WTC11 (cell line): ENCODE measurements at regions not wholly inside any gene's neighbourhood (a gene's known extent, or its start where the extent isn't known, plus 50 kb on each side); places are given as distances from the start of the nearest gene placed in this dataset.

Source experiments
- ATAC-seq: fragments of 200-7000 bp; cut with Tn5 transposase; 2 replicates; pipeline ENCODE4 v1.10.0; 2021; ENCODE audit warnings: mild to moderate bottlenecking, moderate library complexity
- CTCF ChIA-PET: fragments of 300-600 bp; sonication (Branson Sonifier 250); formaldehyde crosslinking; loops from one replicate; lab custom pipeline; 2021; ENCODE audit warnings: antibody characterized with exemption; lab: Charles Lee
- POLR2A ChIA-PET: fragments of 350-600 bp; sonication (Branson Sonifier 250); formaldehyde crosslinking; loops from one replicate; lab custom pipeline; 2021; ENCODE audit warnings: antibody characterized with exemption; lab: Charles Lee
- DNase-seq: peaks from one replicate; pipeline ENCODE4 v3.0.0; 2021; ENCODE audit warnings: low spot score
- H3K27ac Mint-ChIP-seq: 2 replicates; pipeline ENCODE4 v1.8.0; 2021; ENCODE audit warnings: mixed read lengths
- H3K27me3 Mint-ChIP-seq: 2 replicates; pipeline ENCODE4 v1.8.0; 2021; ENCODE audit warnings: low read depth, mild to moderate bottlenecking, moderate library complexity, mixed read lengths
- H3K36me3 Mint-ChIP-seq: 2 replicates; pipeline ENCODE4 v1.8.0; 2021; ENCODE audit warnings: mixed read lengths
- H3K4me1 Mint-ChIP-seq: 2 replicates; pipeline ENCODE4 v1.8.0; 2022; ENCODE audit warnings: mixed read lengths
- H3K4me3 Mint-ChIP-seq: 2 replicates; pipeline ENCODE4 v1.8.0; 2021; ENCODE audit warnings: mild to moderate bottlenecking, moderate library complexity, mixed read lengths
- H3K9me3 Mint-ChIP-seq: 2 replicates; pipeline ENCODE4 v1.8.0; 2021; ENCODE audit warnings: mixed read lengths
- ETV6 ChIP-seq: sonication (generic); formaldehyde crosslinking; IDR thresholded peaks from 2 replicates; pipeline ENCODE4 v1.8.1; 2022; ENCODE audit warnings: mild to moderate bottlenecking, missing genetic modification reagents
- FOXK1 ChIP-seq: sonication (generic); formaldehyde crosslinking; IDR thresholded peaks from 2 replicates; pipeline ENCODE4 v1.8.0; 2022; ENCODE audit warnings: mild to moderate bottlenecking, moderate library complexity, missing genetic modification reagents
- GRHL2 ChIP-seq: fragments of 250-450 bp; sonication (Bioruptor Pico); IDR thresholded peaks from 2 replicates; pipeline ENCODE4 v1.8.0; 2022; ENCODE audit warnings: mild to moderate bottlenecking, moderate library complexity; ENCODE audit not compliant: insufficient replicate concordance, severe bottlenecking
- GTF2I ChIP-seq: fragments of 250-450 bp; sonication (Bioruptor Pico); conservative IDR thresholded peaks from 2 replicates; pipeline ENCODE4 v1.4.0; 2021; ENCODE audit warnings: mild to moderate bottlenecking
- IRF2 ChIP-seq: sonication (generic); formaldehyde crosslinking; IDR thresholded peaks from 2 replicates; pipeline ENCODE4 v1.8.0; 2022; ENCODE audit warnings: low read depth, missing genetic modification reagents, borderline replicate concordance
- JUN ChIP-seq: sonication (generic); formaldehyde crosslinking; IDR thresholded peaks from 2 replicates; pipeline ENCODE4 v1.8.0; 2023; ENCODE audit warnings: mild to moderate bottlenecking, missing genetic modification reagents
- PRRX2 ChIP-seq: fragments of 250-450 bp; sonication (Bioruptor Pico); IDR thresholded peaks from 2 replicates; pipeline ENCODE4 v1.8.0; 2021; ENCODE audit warnings: mild to moderate bottlenecking
- RELA ChIP-seq: sonication (generic); formaldehyde crosslinking; IDR thresholded peaks from 2 replicates; pipeline ENCODE4 v1.8.1; 2022; ENCODE audit warnings: missing genetic modification reagents, mild to moderate bottlenecking, borderline replicate concordance
- SOX15 ChIP-seq: fragments of 250-450 bp; sonication (Bioruptor Pico); IDR thresholded peaks from 2 replicates; pipeline ENCODE4 v1.9.0; 2021; ENCODE audit warnings: mild to moderate bottlenecking
- TEAD4 ChIP-seq: sonication (generic); formaldehyde crosslinking; IDR thresholded peaks from 2 replicates; pipeline ENCODE4 v1.8.0; 2022; ENCODE audit warnings: mild to moderate bottlenecking, missing genetic modification reagents
- ZNF263 ChIP-seq: sonication (generic); formaldehyde crosslinking; IDR thresholded peaks from 2 replicates; pipeline ENCODE4 v1.8.1; 2022; ENCODE audit warnings: low read depth, mild to moderate bottlenecking, moderate library complexity, missing genetic modification reagents
- ZNF317 ChIP-seq: sonication (generic); formaldehyde crosslinking; IDR thresholded peaks from 2 replicates; pipeline ENCODE4 v1.8.1; 2023; ENCODE audit warnings: low read depth, mild to moderate bottlenecking, moderate library complexity, missing genetic modification reagents, borderline replicate concordance
- ZNF396 ChIP-seq: fragments of 250-450 bp; sonication (Bioruptor Pico); IDR thresholded peaks from 2 replicates; pipeline ENCODE4 v1.8.0; 2021; ENCODE audit warnings: mild to moderate bottlenecking, moderate library complexity, borderline replicate concordance
- ZNF416 ChIP-seq: fragments of 250-450 bp; sonication (Bioruptor Pico); IDR thresholded peaks from 2 replicates; pipeline ENCODE4 v1.9.0; 2021; ENCODE audit warnings: mild to moderate bottlenecking, inconsistent platforms
- ZNF423 ChIP-seq: fragments of 250-450 bp; sonication (Bioruptor Pico); IDR thresholded peaks from 2 replicates; pipeline ENCODE4 v2.1.2; 2022; ENCODE audit warnings: mild to moderate bottlenecking, moderate library complexity
- TF ChIP-seq, protein P1 (sequence below): fragments of 250-450 bp; sonication (Bioruptor Pico); conservative IDR thresholded peaks from 2 replicates; pipeline ENCODE4 v1.9.0; 2021; ENCODE audit warnings: mild to moderate bottlenecking
- TF ChIP-seq, protein P2 (sequence below): sonication (generic); formaldehyde crosslinking; IDR thresholded peaks from 2 replicates; pipeline ENCODE4 v1.8.0; 2022; ENCODE audit warnings: mild to moderate bottlenecking, missing genetic modification reagents
- TF ChIP-seq, protein P3 (sequence below): sonication (generic); formaldehyde crosslinking; IDR thresholded peaks from 2 replicates; pipeline ENCODE4 v1.8.0; 2022; ENCODE audit warnings: mild to moderate bottlenecking, missing genetic modification reagents
- TF ChIP-seq, protein P4 (sequence below): fragments of 250-450 bp; sonication (Bioruptor Pico); IDR thresholded peaks from 2 replicates; pipeline ENCODE4 v1.9.0; 2021; ENCODE audit warnings: mild to moderate bottlenecking, borderline replicate concordance
- TF ChIP-seq, protein P5 (sequence below): sonication (generic); formaldehyde crosslinking; IDR thresholded peaks from 2 replicates; pipeline ENCODE4 v1.8.1; 2023; ENCODE audit warnings: mild to moderate bottlenecking, missing genetic modification reagents, moderate library complexity
- TF ChIP-seq, protein P6 (sequence below): sonication (generic); formaldehyde crosslinking; IDR thresholded peaks from 2 replicates; pipeline ENCODE4 v1.8.0; 2023; ENCODE audit warnings: mild to moderate bottlenecking, missing genetic modification reagents

DNA sequence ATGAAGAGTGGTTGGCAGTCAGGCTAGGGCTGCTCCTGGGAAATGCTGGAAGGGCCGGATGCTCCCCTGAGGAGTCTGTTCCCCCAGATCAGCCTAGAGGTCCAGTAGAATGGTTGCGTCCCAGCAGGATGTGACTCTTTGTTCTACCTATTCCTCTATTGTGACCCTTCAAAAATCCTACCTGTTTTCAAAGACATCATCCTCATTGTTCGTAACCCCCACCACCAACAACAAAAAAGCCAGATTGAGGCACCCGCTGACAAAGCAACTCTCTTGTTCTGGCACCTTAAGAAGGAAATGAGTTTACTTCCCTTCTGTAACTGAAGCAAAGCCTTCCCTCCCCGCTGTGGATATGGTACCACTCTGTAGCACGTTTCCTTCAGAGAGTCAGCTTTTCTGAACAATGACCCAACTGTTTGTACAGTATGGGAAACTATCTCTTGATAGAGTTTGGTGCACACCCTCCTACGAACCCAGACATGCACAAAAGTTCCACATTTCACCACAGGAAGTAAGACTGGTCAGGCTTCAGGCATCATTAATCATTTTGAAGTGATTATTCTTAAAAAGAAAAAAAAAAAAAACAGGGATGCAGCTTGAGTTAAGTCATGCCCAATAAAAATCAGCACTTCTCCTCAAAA, 207.2 kb downstream of the ENC1 start:
- ATAC-seq (peak; percentile 94), DNase-seq (peak; percentile 16)
- Mint-ChIP-seq H3K4me3 (peak overlapping the region; percentile 38), H3K4me1 (peaks cover 32% of the 10 kb centered on the region), H3K27ac (0 out of 2 replicates have a peak overlapping the region, but pooled peaks have one; percentile 30), H3K36me3 (peaks cover 19% of the 10 kb centered on the region), H3K27me3 (no peaks in the 10 kb centered on the region; the same call in 1 of the 2 replicates), H3K9me3 (peaks cover 36% of the 10 kb centered on the region)
- CTCF ChIA-PET, result interaction anchor here (1.3 kb wide), 1 partner anchor 207 kb away, joined by 4 read pairs; the partner anchor contains the start of gene ENC1
- TF ChIP-seq FOXK1 (CRISPR knock-in tag), result 0 out of 2 replicates have a peak, but pooled peaks have one; percentile 20
- no peak for TF ChIP-seq SOX15
- TF ChIP-seq ETV6 (CRISPR knock-in tag), result peak; percentile 80
- TF ChIP-seq, protein P1, sequence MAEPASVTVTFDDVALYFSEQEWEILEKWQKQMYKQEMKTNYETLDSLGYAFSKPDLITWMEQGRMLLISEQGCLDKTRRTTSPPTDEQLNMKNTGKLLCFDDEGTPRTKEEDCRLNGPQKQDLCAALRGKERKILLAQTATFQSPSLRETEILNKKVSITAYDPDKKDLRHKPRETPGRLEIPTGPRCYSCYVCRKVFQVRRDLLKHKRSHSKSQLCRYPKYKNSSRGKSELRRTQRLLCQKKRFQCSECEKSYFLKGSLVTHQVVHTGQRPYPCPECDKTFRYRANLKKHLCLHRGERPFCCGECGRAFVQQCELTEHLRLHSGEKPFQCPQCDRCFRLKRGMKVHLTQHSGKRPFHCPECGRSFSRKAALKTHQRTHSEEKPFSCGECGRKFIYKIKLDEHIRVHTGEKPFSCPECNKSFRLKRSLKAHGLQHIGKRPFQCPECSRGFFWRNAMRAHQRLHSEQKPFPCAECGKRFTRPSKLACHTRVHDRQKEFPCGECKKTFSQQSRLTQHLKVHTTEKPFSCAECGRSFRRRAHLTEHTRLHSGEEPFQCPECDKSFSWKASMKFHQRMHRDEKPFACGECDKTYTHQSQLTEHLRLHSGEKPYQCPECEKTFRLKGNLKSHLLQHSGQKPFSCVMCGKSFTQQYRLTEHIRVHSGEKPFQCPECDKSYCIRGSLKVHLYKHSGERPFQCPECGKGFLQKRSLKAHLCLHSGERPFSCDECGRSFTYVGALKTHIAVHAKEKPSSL (CRISPR knock-in tag), result no peak
- no peak for TF ChIP-seq PRRX2
- TF ChIP-seq ZNF423 (CRISPR knock-in tag), result peak; percentile 43; the same call in 1 of the 2 replicates
- TF ChIP-seq JUN, result no peak
- TF ChIP-seq, protein P2, sequence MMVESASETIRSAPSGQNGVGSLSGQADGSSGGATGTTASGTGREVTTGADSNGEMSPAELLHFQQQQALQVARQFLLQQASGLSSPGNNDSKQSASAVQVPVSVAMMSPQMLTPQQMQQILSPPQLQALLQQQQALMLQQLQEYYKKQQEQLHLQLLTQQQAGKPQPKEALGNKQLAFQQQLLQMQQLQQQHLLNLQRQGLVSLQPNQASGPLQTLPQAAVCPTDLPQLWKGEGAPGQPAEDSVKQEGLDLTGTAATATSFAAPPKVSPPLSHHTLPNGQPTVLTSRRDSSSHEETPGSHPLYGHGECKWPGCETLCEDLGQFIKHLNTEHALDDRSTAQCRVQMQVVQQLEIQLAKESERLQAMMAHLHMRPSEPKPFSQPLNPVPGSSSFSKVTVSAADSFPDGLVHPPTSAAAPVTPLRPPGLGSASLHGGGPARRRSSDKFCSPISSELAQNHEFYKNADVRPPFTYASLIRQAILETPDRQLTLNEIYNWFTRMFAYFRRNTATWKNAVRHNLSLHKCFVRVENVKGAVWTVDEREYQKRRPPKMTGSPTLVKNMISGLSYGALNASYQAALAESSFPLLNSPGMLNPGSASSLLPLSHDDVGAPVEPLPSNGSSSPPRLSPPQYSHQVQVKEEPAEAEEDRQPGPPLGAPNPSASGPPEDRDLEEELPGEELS (CRISPR knock-in tag), result peak; percentile 61; the same call in 1 of the 2 replicates
- no peak for TF ChIP-seq ZNF263 (CRISPR knock-in tag)
- POLR2A ChIA-PET, result no interaction called here

DNA sequence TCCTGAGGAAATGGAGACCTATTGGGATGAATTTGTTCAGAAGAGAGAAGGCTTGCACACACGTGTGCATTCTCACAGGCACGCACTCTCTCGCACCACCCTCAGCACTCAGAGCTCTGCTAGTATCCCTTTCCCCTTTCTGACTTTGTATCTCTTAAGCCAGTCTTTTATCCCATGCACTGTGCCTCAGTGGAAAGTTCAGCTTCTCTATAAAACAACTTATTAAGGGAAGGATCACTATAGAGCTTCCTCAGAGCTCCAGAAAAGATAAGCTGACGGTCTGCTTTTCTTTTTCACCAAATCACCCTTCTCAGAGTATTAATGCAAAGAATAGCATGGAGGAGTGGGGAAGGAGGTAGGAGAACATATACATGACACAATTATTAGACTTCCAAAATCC, 207.8 kb downstream of the ENC1 start:
- Mint-ChIP-seq H3K9me3 (peaks cover 36% of the 10 kb centered on the region), H3K27ac (no peak overlapping the region), H3K36me3 (peaks cover 19% of the 10 kb centered on the region), H3K4me3 (no peak overlapping the region), H3K27me3 (no peaks in the 10 kb centered on the region; the same call in 1 of the 2 replicates), H3K4me1 (peaks cover 32% of the 10 kb centered on the region)
- ATAC-seq, result no peak
- CTCF ChIA-PET, result interaction anchor here (1.0 kb wide), 1 partner anchor 20 kb away, joined by 5 read pairs; no protein-coding TSS in a partner anchor
- DNase-seq, result no peak
- POLR2A ChIA-PET, result no interaction called here
- TF ChIP-seq ZNF396 (CRISPR knock-in tag) (no peak), GRHL2 (no peak), ZNF416 (CRISPR knock-in tag) (no peak), TEAD4 (CRISPR knock-in tag) (no peak), IRF2 (CRISPR knock-in tag) (no peak), ZNF317 (CRISPR knock-in tag) (no peak), GTF2I (CRISPR knock-in tag) (no peak), RELA (CRISPR knock-in tag) (no peak)
- TF ChIP-seq, protein P3, sequence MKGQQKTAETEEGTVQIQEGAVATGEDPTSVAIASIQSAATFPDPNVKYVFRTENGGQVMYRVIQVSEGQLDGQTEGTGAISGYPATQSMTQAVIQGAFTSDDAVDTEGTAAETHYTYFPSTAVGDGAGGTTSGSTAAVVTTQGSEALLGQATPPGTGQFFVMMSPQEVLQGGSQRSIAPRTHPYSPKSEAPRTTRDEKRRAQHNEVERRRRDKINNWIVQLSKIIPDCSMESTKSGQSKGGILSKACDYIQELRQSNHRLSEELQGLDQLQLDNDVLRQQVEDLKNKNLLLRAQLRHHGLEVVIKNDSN, result no peak
- TF ChIP-seq, protein P4, sequence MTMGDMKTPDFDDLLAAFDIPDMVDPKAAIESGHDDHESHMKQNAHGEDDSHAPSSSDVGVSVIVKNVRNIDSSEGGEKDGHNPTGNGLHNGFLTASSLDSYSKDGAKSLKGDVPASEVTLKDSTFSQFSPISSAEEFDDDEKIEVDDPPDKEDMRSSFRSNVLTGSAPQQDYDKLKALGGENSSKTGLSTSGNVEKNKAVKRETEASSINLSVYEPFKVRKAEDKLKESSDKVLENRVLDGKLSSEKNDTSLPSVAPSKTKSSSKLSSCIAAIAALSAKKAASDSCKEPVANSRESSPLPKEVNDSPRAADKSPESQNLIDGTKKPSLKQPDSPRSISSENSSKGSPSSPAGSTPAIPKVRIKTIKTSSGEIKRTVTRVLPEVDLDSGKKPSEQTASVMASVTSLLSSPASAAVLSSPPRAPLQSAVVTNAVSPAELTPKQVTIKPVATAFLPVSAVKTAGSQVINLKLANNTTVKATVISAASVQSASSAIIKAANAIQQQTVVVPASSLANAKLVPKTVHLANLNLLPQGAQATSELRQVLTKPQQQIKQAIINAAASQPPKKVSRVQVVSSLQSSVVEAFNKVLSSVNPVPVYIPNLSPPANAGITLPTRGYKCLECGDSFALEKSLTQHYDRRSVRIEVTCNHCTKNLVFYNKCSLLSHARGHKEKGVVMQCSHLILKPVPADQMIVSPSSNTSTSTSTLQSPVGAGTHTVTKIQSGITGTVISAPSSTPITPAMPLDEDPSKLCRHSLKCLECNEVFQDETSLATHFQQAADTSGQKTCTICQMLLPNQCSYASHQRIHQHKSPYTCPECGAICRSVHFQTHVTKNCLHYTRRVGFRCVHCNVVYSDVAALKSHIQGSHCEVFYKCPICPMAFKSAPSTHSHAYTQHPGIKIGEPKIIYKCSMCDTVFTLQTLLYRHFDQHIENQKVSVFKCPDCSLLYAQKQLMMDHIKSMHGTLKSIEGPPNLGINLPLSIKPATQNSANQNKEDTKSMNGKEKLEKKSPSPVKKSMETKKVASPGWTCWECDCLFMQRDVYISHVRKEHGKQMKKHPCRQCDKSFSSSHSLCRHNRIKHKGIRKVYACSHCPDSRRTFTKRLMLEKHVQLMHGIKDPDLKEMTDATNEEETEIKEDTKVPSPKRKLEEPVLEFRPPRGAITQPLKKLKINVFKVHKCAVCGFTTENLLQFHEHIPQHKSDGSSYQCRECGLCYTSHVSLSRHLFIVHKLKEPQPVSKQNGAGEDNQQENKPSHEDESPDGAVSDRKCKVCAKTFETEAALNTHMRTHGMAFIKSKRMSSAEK (CRISPR knock-in tag), result no peak
- TF ChIP-seq, protein P5, sequence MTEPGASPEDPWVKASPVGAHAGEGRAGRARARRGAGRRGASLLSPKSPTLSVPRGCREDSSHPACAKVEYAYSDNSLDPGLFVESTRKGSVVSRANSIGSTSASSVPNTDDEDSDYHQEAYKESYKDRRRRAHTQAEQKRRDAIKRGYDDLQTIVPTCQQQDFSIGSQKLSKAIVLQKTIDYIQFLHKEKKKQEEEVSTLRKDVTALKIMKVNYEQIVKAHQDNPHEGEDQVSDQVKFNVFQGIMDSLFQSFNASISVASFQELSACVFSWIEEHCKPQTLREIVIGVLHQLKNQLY (CRISPR knock-in tag), result no peak
- TF ChIP-seq, protein P6, sequence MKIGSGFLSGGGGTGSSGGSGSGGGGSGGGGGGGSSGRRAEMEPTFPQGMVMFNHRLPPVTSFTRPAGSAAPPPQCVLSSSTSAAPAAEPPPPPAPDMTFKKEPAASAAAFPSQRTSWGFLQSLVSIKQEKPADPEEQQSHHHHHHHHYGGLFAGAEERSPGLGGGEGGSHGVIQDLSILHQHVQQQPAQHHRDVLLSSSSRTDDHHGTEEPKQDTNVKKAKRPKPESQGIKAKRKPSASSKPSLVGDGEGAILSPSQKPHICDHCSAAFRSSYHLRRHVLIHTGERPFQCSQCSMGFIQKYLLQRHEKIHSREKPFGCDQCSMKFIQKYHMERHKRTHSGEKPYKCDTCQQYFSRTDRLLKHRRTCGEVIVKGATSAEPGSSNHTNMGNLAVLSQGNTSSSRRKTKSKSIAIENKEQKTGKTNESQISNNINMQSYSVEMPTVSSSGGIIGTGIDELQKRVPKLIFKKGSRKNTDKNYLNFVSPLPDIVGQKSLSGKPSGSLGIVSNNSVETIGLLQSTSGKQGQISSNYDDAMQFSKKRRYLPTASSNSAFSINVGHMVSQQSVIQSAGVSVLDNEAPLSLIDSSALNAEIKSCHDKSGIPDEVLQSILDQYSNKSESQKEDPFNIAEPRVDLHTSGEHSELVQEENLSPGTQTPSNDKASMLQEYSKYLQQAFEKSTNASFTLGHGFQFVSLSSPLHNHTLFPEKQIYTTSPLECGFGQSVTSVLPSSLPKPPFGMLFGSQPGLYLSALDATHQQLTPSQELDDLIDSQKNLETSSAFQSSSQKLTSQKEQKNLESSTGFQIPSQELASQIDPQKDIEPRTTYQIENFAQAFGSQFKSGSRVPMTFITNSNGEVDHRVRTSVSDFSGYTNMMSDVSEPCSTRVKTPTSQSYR, result no peak
- TF ChIP-seq, all 79 proteins: peak for 0
